MM.1S (cell line): ENCODE measurements at regions not wholly inside any gene's neighbourhood (a gene's known extent, or its start where the extent isn't known, plus 50 kb on each side); places are given as distances from the start of the nearest gene placed in this dataset.

Experiments used
- DNase-seq: peaks from one replicate; pipeline ENCODE4 v3.0.0-alpha.2; 2015
- H2AFZ ChIP-seq: fragments of 300-600 bp; sonication (generic); 2 replicates; pipeline ENCODE4 v1.6.0; 2016; ENCODE audit warnings: antibody characterized with exemption, low read length
- H3F3A ChIP-seq: fragments of 300-600 bp; sonication (generic); 2 replicates; pipeline ENCODE4 v1.6.1; 2016; ENCODE audit warnings: mild to moderate bottlenecking, antibody characterized with exemption, low read length, moderate library complexity, mixed read lengths; ENCODE audit not compliant: insufficient read depth
- H3K27ac ChIP-seq: fragments of 300-600 bp; sonication (generic); 2 replicates; pipeline ENCODE4 v1.5.1; 2016; ENCODE audit warnings: mild to moderate bottlenecking, low read length
- H3K27me3 ChIP-seq: fragments of 300-600 bp; sonication (generic); replicated peaks from 2 replicates; pipeline ENCODE4 v1.6.0; 2016; ENCODE audit warnings: low read length; ENCODE audit not compliant: insufficient read depth
- H3K36me3 ChIP-seq: fragments of 300-600 bp; sonication (generic); replicated peaks from 2 replicates; pipeline ENCODE4 v1.6.1; 2016; ENCODE audit warnings: mild to moderate bottlenecking, low read length, mixed read lengths; ENCODE audit not compliant: insufficient read depth
- H3K4me1 ChIP-seq: fragments of 300-600 bp; sonication (generic); 2 replicates; pipeline ENCODE4 v1.6.1; 2016; ENCODE audit warnings: low read length, mixed read lengths
- H3K4me2 ChIP-seq: fragments of 300-600 bp; sonication (generic); 2 replicates; pipeline ENCODE4 v1.6.0; 2016; ENCODE audit warnings: low read depth, low read length
- H3K4me3 ChIP-seq: fragments of 300-600 bp; sonication (generic); 2 replicates; pipeline ENCODE4 v1.5.1; 2016; ENCODE audit warnings: low read length, mixed read lengths
- H3K79me2 ChIP-seq: fragments of 300-600 bp; sonication (generic); 2 replicates; pipeline ENCODE4 v1.6.1; 2016; ENCODE audit warnings: mixed run types, low read length, mixed read lengths
- H3K9ac ChIP-seq: fragments of 300-600 bp; sonication (generic); 2 replicates; pipeline ENCODE4 v1.6.1; 2016; ENCODE audit warnings: low read length, mixed read lengths
- H3K9me2 ChIP-seq: fragments of 300-600 bp; sonication (generic); replicated peaks from 2 replicates; pipeline ENCODE4 v1.6.1; 2016; ENCODE audit warnings: mild to moderate bottlenecking, low read length, mixed read lengths; ENCODE audit not compliant: insufficient read depth
- H3K9me3 ChIP-seq: fragments of 300-600 bp; sonication (generic); replicated peaks from 2 replicates; pipeline ENCODE4 v1.6.1; 2016; ENCODE audit warnings: mild to moderate bottlenecking, low read length, mixed read lengths; ENCODE audit not compliant: insufficient read depth
- H4K20me1 ChIP-seq: fragments of 300-600 bp; sonication (generic); 2 replicates; pipeline ENCODE4 v1.6.1; 2016; ENCODE audit warnings: mild to moderate bottlenecking, low read length, moderate library complexity, mixed read lengths; ENCODE audit not compliant: insufficient read depth
- EZH2 ChIP-seq: fragments of 300-600 bp; sonication (generic); optimal IDR thresholded peaks from 2 replicates; pipeline ENCODE3; 2017; ENCODE audit warnings: low read depth, mild to moderate bottlenecking, antibody characterized with exemption, low read length, mixed read lengths
- EZH2phosphoT487 ChIP-seq: fragments of 300-600 bp; sonication (generic); IDR thresholded peaks from 2 replicates; pipeline ENCODE4 v1.6.1; 2018; ENCODE audit warnings: antibody characterized with exemption, low read length
- TF ChIP-seq, protein P1 (sequence below): fragments of 300-600 bp; sonication (generic); IDR thresholded peaks from 2 replicates; pipeline ENCODE4 v1.5.1; 2016; ENCODE audit warnings: antibody characterized with exemption, low read length, mixed read lengths

DNA sequence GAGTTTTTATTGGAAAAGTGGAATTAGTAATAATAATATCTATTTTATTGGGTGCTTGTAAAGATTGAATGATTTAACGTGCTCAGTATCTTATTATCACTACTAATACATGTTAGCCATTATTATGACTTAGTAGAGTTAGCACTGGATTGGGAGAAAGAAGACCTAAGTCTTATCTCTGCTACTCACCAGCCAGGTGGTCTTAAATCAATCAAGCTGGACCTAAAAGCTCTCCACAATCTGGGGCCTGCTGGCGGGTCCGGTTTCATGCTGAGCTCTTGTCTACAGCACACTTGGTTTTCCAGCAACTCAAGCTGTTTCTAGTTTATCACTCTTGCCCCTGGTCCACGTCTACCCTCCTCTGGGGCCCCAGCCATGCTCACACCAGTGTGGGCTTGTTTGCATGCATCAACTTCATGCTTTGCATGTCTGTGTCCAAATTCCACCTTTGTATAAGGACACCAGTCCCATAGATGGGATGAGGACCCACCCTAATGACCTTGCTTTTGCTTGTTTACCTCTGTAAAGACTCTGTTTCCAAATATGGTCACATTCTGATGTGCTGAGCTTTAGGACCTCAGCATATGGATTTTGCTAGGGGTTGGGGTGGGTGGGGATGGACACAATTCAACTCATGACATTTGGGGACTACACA is 363.1 kb downstream of the LPIN1 start:
- Histone ChIP-seq H3F3A (no peaks in the 10 kb centered on the region), H3K4me1 (no peaks in the 10 kb centered on the region), H3K36me3 (no peaks in the 10 kb centered on the region), H3K79me2 (no peaks in the 10 kb centered on the region), H4K20me1 (no peaks in the 10 kb centered on the region), H3K27ac (no peak overlapping the region), H2AFZ (no peak overlapping the region), H3K9me3 (no peaks in the 10 kb centered on the region), H3K9me2 (no peaks in the 10 kb centered on the region), H3K9ac (no peak overlapping the region), H3K4me3 (no peak overlapping the region), H3K4me2 (no peak overlapping the region), H3K27me3 (no peaks in the 10 kb centered on the region)
- TF ChIP-seq, protein P1, sequence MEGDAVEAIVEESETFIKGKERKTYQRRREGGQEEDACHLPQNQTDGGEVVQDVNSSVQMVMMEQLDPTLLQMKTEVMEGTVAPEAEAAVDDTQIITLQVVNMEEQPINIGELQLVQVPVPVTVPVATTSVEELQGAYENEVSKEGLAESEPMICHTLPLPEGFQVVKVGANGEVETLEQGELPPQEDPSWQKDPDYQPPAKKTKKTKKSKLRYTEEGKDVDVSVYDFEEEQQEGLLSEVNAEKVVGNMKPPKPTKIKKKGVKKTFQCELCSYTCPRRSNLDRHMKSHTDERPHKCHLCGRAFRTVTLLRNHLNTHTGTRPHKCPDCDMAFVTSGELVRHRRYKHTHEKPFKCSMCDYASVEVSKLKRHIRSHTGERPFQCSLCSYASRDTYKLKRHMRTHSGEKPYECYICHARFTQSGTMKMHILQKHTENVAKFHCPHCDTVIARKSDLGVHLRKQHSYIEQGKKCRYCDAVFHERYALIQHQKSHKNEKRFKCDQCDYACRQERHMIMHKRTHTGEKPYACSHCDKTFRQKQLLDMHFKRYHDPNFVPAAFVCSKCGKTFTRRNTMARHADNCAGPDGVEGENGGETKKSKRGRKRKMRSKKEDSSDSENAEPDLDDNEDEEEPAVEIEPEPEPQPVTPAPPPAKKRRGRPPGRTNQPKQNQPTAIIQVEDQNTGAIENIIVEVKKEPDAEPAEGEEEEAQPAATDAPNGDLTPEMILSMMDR, result no peak
- TF ChIP-seq EZH2 (no peak), EZH2phosphoT487 (no peak)
- no peak for DNase-seq

GRCh38 chr2:12110074-12110473 is 363.6 kb downstream of the LPIN1 start:
- H3K4me3 ChIP-seq, result no peak overlapping the region

DNA sequence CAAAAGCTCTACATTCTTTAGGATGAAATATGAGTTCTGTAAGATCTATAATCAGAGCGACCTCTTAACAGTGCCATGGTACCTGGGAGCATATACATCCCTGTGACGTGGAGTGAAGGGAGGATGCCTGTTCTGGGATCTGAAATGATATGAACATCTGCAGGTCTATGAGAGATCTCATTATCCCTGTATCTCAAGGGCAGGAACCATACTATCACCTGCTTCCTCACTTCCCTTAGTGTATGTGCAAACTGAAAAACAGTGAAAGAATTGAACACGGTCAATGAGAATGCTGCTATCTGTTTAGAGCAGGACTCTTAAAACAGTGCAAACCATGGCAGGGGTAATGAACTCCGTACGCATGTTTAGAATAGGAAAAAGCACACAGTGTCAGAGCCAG is 364.0 kb downstream of the LPIN1 start:
- TF ChIP-seq, protein P1, result no peak
- TF ChIP-seq EZH2phosphoT487 (no peak), EZH2 (no peak)
- Histone ChIP-seq H3K4me2 (no peak overlapping the region), H3K9me3 (no peaks in the 10 kb centered on the region), H3K36me3 (no peaks in the 10 kb centered on the region), H3K4me3 (no peak overlapping the region), H3K4me1 (no peaks in the 10 kb centered on the region), H4K20me1 (no peaks in the 10 kb centered on the region), H3K9me2 (no peaks in the 10 kb centered on the region), H3K9ac (no peak overlapping the region), H3F3A (no peaks in the 10 kb centered on the region), H3K27ac (no peak overlapping the region), H2AFZ (no peak overlapping the region), H3K79me2 (no peaks in the 10 kb centered on the region), H3K27me3 (no peaks in the 10 kb centered on the region)
- DNase-seq, result no peak

More at GRCh38 chr2:12110074-12110473, 363.6 kb downstream of the LPIN1 start:
- no peak overlapping the region for H3K27ac ChIP-seq
- H3K9me3 ChIP-seq, result no peaks in the 10 kb centered on the region
- H3K79me2 ChIP-seq, result no peaks in the 10 kb centered on the region
- no peak overlapping the region for H2AFZ ChIP-seq
- no peaks in the 10 kb centered on the region for H3K9me2 ChIP-seq
- no peak for DNase-seq
- no peaks in the 10 kb centered on the region for H3K4me1 ChIP-seq
- H4K20me1 ChIP-seq, result no peaks in the 10 kb centered on the region
- no peak for TF ChIP-seq EZH2phosphoT487
- no peak for TF ChIP-seq EZH2
- TF ChIP-seq, protein P1, result no peak
- no peak overlapping the region for H3K4me2 ChIP-seq
- no peaks in the 10 kb centered on the region for H3K36me3 ChIP-seq
- no peaks in the 10 kb centered on the region for H3K27me3 ChIP-seq
- no peaks in the 10 kb centered on the region for H3F3A ChIP-seq
- no peak overlapping the region for H3K9ac ChIP-seq
